Esophagus muscularis mucosa (tissue), 4 donors: ENCODE measurements at regions not wholly inside any gene's neighbourhood (a gene's known extent, or its start where the extent isn't known, plus 50 kb on each side); places are given as distances from the start of the nearest gene placed in this dataset.

ENCODE experiments used
- DNase-seq: peaks from one replicate; pipeline ENCODE4 v3.0.0-alpha.2; 2017; ENCODE audit errors: extremely low spot score
- H3K27ac ChIP-seq, 4 donors: fragments of 200-600 bp; sonication (generic); replicated peaks in 1 of 4; 1 replicate in 3 of 4; 2 replicates in 1 of 4; pipeline ENCODE4 v1.5.1; 2016 to 2019; ENCODE audit warnings: mild to moderate bottlenecking in 1 of 4
- H3K27me3 ChIP-seq, 4 donors: fragments of 200-600 bp; sonication (generic); one replicate each; pipeline versions ENCODE4 v1.5.1 to v1.6.0; 2016 to 2019
- H3K36me3 ChIP-seq, 4 donors: fragments of 200-600 bp; sonication (generic); one replicate each; pipeline ENCODE4 v1.5.1; 2016 to 2019
- H3K4me1 ChIP-seq, 4 donors: fragments of 200-600 bp; sonication (generic); one replicate each; pipeline ENCODE4 v1.5.1; 2016 to 2019
- H3K4me3 ChIP-seq, 4 donors: fragments of 200-600 bp; sonication (generic); 1 replicate in 2 of 4; 2 replicates in 2 of 4; pipeline ENCODE4 v1.5.1; 2016 to 2019; ENCODE audit warnings: mild to moderate bottlenecking in 4 of 4, moderate library complexity in 1 of 4
- H3K9me3 ChIP-seq, 4 donors: fragments of 200-600 bp; sonication (generic); 1 replicate in 3 of 4; 2 replicates in 1 of 4; pipeline ENCODE4 v1.5.1; 2016 to 2019
- CTCF ChIP-seq, 3 experiments: fragments of 200-600 bp in 2 of 3; fragments of 450-650 bp in 1 of 3; sonication (generic) in 2 of 3; IDR thresholded peaks; one replicate each; pipeline ENCODE4 v1.5.1; 2017 to 2019; ENCODE audit warnings: antibody characterized with exemption in 3 of 3, mild to moderate bottlenecking in 2 of 3, moderate library complexity in 1 of 3
- EP300 ChIP-seq: sonication (generic); formaldehyde crosslinking; IDR thresholded peaks from one replicate; pipeline ENCODE4 v1.6.1; 2017; ENCODE audit warnings: antibody characterized with exemption
- POLR2A ChIP-seq: fragments of 450-650 bp; IDR thresholded peaks from one replicate; pipeline ENCODE4 v1.6.1; 2017; ENCODE audit warnings: antibody characterized with exemption, moderate library complexity, mild to moderate bottlenecking, low read depth
- POLR2AphosphoS5 ChIP-seq, 2 donors: sonication (generic); formaldehyde crosslinking; IDR thresholded peaks; one replicate each; pipeline ENCODE4 v1.6.1; 2017; ENCODE audit warnings: antibody characterized with exemption in 2 of 2
- WGBS: methylation state at CpG from one replicate; pipeline ENCODE4 v1.1.5; 2018; 5-methylcytosine and 5-hydroxymethylcytosine counted together
- intact Hi-C: fragments of 100-400 bp; cut with DNase I; formaldehyde crosslinking; loops from one replicate; pipeline ENCODE4 v1.15.1; 2023

GRCh38 chr2:147181351-147182029 is 663.3 kb upstream of the ACVR2A start:
- intact Hi-C loops = no loop called here
- WGBS = 72% methylated on average over 2 of the region's 2 CpGs
- H3K9me3 ChIP-seq = no peaks in the 10 kb centered on the region
- H3K4me1 ChIP-seq = no peaks in the 10 kb centered on the region
- no peak overlapping the region for H3K27ac ChIP-seq
- no peak for DNase-seq
- no peaks in the 10 kb centered on the region for H3K36me3 ChIP-seq
- H3K27me3 ChIP-seq = no peaks in the 10 kb centered on the region
- TF ChIP-seq EP300 (no peak), POLR2AphosphoS5 (IDR thresholded peaks at IDR 0.05) (no peak), CTCF (IDR thresholded peaks at IDR 0.05) (no peak), POLR2A (no peak)
- no peak overlapping the region for H3K4me3 ChIP-seq

GRCh38 chr2:147177071-147177857 is 667.6 kb upstream of the ACVR2A start:
- H3K4me3 ChIP-seq = no peak overlapping the region
- H3K27ac ChIP-seq = no peak overlapping the region
- no peak for TF ChIP-seq CTCF (IDR thresholded peaks at IDR 0.05)
- H3K27me3 ChIP-seq = no peaks in the 10 kb centered on the region
- H3K4me1 ChIP-seq = no peaks in the 10 kb centered on the region
- 50% methylated on average over 1 of the region's 1 CpG for WGBS
- DNase-seq = no peak
- H3K9me3 ChIP-seq = no peaks in the 10 kb centered on the region
- H3K36me3 ChIP-seq = no peaks in the 10 kb centered on the region
- intact Hi-C loops = no loop called here

GRCh38 chr2:147174824-147175254 is 670.0 kb upstream of the ACVR2A start:
- TF ChIP-seq CTCF (IDR thresholded peaks at IDR 0.05) (no peak), POLR2A (no peak), EP300 (no peak), POLR2AphosphoS5 (IDR thresholded peaks at IDR 0.05) (no peak)
- Histone ChIP-seq H3K4me1 (no peaks in the 10 kb centered on the region), H3K27me3 (no peaks in the 10 kb centered on the region), H3K9me3 (no peaks in the 10 kb centered on the region), H3K36me3 (no peaks in the 10 kb centered on the region), H3K4me3 (no peak overlapping the region), H3K27ac (no peak overlapping the region)
- WGBS = 88% methylated on average over 2 of the region's 2 CpGs
- DNase-seq = no peak
- intact Hi-C loops = no loop called here

GRCh38 chr2:147173798-147174197 is 671.0 kb upstream of the ACVR2A start:
- intact Hi-C loops = no loop called here
- Histone ChIP-seq H3K36me3 (no peaks in the 10 kb centered on the region), H3K27me3 (no peaks in the 10 kb centered on the region), H3K9me3 (no peaks in the 10 kb centered on the region), H3K4me1 (no peaks in the 10 kb centered on the region), H3K27ac (no peak overlapping the region), H3K4me3 (no peak overlapping the region)
- TF ChIP-seq POLR2A = no peak
- TF ChIP-seq POLR2AphosphoS5 (IDR thresholded peaks at IDR 0.05) = no peak
- TF ChIP-seq CTCF (IDR thresholded peaks at IDR 0.05) = no peak
- no peak for TF ChIP-seq EP300
- no peak for DNase-seq
- 93% methylated on average over 2 of the region's 2 CpGs for WGBS
